ENCODE measurements at regions not wholly inside any gene's neighbourhood (a gene's known extent, or its start where the extent isn't known, plus 50 kb on each side); places are given as distances from the start of the nearest gene placed in this dataset.
"Not testable (repeated sequence)": the region's sequence is repeated elsewhere in the genome, so short reads cannot be mapped to it uniquely, and the experiment has no call there.

DNA sequence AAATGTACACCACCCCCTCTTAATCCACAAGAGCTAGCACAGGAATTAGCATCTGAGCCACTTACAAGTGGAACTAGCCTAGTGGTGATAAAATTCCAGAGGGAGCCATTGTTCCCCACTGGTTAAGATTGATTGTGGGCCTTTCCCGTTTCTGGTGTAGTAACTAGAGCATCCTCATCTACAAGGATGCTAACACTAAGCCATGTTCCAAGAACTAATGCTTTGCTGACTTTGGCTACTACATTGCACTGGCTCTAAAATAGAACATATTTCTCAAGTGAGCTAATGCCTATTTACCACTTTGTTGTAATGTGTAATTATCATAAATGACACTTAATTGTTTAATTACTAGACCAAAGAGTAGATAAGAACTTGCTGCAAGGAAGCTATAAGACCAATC, 143.7 kb downstream of the FZD1 start:
- DNase-seq = no peak

DNA sequence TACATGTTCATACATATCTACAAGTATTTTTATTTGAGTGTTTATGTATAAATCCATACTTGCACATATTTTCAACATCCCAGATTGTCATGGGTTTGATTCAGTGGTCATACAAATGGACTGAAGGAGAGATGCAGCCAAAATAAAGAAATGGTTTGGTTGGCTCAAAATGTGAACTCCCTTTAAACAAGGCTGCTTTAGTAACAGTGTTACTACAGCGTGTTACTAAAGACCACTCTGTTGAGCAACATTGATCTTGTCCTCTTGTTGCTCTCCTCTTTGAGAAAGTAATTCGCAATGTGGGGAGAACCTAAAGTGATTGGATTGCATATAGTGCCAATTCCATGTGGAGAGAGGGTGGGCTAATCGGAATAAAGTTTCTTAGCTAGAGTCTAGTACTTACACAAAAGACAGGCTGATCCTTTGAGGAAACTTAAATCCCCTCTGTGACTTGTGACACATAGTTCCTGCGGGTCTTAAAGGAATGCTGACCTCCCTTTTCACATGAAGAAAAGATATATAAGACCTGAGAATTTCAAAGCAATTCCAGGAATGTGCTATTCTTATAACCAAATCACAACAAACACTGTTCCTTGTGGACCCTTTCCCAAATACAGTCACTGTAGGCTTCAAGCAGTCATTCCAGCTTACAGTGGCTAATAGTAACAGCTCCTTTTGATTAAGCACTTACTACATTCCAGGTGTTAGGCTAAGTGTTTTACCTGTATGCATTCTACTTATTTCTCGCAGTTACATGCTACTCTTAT, 144.3 kb downstream of the FZD1 start:
- no peak for DNase-seq

DNA sequence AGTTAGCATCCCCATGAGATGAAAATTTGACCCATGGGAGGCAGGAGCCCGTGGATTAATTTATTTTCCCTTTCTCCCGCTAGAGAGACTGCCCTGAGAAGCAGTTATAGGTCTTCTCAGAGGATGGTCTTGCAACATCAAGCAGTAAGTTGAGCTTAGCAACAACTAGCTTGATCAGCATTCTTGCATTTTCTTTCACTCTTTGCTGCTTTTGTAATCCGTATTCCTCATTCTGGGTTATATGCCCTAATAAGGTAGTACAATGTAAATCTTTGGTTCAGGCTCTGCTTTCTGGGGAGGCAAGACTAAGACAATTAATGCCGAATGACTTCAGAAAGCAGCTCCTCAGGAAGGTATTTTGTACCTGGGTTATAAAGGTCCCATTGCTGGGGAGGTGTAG, 146.8 kb downstream of the FZD1 start:
- DNase-seq = no peak

DNA sequence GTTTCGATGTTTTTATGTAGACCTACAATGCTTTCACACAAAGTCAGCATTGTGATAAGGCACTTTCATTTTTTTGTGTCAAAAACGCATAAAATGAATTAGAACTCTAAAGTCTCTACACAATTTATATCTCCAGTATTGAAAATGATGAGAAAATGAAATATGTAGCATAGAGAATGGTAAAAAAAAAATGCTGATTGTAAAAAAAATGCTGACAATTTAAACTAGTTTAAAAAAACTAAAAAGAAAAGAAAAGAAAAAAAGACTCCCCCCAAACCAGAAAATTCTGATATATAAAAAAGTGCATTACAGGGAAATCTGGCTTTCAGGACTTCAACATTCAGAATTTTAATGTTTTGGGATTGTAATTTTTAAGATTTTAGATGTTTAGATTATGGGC, 148.1 kb downstream of the FZD1 start:
- no peak for DNase-seq

DNA sequence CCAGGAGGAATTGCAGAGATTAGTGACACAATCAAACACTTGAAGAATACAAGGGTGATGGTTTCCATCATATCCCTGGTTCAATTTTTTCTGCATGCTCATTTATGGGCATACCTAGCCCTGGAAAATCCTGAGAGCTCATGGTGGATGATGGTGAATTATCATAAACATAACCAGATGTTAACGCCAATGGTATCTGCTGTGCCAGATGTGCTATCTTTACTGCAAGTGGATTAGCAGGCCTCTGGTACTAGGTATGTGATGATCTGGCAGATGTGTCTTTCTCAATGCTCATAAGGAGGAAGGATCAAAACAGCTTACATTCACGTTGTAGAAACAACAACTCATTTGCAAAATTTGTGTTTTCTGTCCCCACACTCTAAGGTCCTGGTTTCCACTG, 150.5 kb downstream of the FZD1 start:
- no peak for DNase-seq

DNA sequence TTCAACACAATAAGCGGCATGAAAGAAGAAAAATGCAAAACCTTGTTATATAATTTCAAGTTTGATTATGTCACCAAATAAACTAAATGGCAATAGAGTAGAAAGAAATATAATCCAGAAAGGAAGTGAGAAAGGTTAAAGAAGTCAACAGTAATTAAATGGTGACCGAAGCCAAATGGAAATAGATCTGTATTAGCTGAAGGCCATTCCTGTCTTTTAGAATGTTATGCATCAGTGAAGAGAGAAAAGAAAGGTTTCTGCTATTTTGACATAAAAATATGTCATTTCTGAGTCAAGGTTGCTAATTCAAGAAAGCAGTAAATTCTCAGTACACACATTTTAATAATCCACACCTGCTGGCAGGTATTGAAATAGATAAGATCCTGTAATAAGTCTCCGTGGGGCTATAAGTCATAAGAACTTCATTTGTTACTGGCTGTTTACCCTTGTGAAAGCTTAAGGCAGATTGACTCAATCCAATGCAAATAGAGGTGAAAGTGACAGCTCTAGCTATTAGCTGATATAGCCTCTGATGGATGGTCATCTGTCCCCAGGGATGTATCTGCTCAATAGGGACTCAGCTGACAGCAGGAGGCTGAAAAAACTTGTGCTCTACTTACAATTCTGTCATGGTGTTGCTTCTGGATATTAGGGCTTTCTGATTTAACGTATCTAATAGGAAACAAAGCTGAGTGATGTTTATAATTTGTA, 152.1 kb downstream of the FZD1 start:
- DNase-seq = no peak

DNA sequence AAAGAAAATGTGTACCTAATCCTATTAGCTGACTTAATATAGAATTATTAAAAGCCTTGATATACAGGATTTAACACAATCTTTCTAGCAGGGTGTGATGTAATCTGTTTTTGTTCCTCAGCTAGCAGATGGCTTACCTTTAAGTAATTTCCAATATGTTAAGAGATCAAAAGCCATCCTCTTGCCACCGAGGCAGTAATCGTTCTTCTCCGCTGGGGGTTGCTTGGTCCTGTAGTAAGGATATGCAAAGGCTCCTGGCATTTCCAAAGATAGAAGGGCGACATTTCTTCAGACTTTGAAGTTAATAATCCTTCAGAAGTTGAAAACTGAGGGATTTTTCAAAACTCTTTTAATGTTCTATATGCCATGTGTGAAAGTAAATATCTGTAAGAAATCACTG, 156.4 kb downstream of the FZD1 start:
- DNase-seq = no peak

DNA sequence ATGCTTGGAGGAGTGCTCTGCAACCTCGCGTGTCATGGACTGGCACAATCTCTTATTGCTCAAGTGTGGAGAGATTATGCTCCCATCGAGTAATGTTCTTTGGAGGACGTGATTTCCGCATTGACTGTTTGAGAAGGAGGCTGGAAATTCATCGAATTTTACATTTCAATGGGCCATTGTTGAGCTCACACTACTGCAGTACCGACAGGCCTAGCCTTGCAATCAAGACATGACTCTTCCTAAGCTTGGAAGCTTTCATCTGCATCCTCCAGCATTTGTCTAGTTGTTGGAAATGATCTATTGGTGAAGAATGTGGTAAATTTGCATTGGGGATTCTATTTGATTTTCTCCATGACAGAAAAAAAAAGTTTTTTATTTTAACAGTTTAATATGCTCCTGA, 156.8 kb downstream of the FZD1 start:
- DNase-seq = no peak

DNA sequence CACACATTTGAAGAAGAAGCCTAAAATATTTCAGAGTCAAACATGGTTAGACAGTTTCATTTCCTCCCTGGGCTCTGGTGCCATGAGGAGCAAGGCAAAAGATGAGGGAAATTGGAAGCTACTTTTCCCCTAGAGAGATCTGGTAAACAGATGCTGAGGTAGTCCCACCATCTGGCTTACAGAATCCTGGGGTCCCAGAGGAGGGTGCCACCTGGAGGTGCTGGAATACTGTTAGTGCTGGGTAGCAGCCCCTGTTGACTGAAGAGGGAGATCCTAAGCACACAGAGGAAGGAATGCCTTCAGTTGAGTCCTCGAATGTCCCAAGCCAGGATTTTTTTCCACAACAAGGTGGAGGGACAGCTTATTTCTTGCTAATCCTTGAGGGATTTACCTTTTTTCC, 160.1 kb downstream of the FZD1 start:
- no peak for DNase-seq

DNA sequence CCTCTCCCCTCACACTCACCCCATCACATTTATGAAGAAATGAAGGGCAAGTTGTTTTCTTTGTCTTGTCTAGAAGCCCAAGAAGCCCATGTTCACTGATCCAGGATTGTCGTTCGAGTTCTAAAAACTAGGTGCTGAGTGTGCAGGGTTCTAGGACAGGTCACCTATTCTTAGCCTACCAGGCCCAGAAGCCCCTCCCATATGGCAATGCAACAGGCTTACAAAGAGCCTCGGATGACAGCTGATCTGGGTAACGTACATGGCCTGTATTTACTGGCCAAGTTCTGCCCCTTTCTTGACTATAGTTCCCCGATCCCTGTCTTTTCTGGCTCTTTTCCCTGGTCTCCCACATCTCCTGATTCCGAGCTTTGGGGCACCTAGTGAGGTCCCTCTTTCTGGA, 160.9 kb downstream of the FZD1 start:
- DNase-seq = no peak

DNA sequence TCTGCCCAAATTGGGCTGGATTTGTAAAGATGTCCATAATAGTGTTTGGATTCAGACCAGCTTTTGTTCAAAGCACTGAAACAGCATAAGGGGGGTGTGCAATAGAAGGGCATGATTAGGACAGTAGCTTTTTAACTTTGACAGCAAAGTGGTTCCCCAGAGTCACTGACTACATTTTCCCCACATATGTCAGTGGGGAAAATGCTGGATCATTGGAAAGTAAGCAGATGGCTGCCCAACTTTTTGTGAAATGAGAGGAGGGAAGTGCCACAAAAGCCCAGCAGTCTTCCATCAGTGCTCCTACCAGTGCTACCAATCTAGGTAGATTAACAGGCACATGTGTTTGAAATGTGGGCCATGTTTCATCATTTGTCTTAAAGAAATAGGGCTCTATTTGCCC, 162.8 kb downstream of the FZD1 start:
- DNase-seq = no peak

DNA sequence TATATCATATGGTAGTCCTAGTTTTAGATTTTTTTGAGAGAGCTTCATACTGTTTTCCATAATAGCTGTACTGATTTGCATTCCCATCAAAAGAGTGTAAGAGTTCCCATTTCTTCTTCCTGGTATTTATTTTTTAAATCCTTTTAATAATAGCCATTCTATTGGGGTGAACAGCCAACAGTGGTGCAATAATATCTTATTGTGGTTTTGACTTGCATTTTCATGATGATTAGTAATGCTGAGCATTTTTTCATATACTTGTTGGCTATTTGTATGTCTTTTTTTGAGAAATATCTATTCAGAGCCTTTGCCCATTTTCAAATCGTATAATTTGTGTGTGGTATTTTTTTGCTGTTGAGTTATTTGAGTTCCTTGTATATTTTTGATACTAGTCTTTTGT, 167.4 kb downstream of the FZD1 start:
- DNase-seq = no peak

DNA sequence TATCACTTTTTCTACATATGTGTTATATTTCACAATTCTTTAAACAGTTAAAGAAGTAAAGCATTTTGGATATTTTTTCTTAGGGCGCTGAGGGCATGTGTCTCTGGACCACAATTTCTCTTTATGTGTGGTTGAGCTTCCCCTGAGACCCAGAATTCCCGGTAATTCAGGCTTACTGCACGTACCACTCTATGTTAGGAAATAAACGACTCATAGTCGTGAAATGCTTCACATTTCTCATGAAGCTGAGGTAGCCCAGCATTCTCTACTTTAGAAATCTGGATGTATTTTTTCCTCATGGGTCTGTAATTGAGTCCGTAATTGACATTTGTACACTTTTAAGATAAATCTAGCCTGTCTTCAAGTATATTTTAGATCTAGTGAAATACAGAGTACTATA, 170.6 kb downstream of the FZD1 start:
- DNase-seq = no peak

DNA sequence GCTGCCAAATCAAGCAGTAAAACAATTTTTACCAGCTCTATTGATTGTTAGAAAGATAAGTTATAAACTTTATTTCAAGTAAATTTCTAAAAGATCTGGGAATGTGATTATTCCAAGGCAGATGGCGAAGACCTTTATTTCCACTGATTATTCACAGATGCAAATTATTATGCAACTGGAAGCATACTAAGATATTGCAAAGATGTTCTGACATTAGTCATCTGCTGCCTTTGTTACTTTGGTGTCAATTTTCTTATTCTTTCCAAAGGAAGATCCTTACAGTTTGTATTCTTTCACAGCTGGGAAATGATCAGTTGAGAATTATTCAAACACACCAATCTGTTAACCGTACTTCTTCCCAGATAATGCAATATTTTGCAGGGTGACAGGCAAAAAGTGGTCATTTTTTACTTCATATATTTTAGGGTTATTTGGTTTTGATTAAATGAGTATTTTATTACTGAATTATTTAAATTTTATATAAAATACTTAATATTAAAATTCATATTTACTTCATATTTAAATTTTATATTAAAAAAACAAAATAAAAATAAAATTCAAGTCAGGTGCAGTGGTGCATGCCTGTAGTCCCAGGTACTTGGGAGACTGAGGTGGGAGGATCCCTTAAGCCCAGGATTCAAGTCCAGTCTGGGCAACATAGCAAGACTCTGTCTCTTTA, 171.3 kb downstream of the FZD1 start:
- no peak for DNase-seq

DNA sequence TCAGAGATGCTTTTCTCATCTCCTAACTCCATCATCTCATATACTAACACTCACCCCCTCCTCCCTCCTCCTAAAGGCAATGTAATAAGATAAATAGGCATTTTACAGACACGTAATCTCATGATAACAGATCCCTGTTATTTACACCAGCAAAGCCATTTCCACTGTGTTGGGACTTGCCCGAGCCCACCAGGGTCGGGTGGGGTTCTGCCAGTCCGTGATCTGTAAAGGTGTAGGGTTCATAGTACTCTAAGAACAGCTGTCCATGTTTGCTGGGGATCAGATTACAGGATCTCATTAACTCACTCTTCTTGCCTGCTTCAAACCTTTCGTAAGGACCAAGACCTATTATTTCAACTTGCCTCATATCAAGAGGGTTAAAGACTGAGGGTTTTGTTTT, 172.4 kb downstream of the FZD1 start:
- DNase-seq = no peak

DNA sequence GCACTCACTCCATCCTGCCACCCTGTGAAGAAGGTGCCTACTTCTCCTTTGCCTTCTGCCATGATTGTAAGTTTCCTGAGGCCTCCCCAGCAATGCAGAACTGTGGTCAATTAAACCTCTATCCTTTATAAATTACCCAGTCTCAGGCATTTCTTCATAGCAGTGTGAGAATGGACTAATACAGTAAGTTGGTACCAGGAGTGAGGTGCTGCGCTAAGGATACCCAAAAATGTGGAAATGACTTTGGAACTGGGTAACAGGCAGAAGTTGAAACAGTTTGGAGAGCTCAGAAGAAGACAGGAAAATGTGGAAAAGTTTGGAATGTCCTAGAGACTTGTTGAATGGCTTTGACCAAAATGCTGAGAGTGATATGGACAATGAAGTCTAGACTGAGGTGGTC, 176.0 kb downstream of the FZD1 start:
- not testable (repeated sequence) for DNase-seq

DNA sequence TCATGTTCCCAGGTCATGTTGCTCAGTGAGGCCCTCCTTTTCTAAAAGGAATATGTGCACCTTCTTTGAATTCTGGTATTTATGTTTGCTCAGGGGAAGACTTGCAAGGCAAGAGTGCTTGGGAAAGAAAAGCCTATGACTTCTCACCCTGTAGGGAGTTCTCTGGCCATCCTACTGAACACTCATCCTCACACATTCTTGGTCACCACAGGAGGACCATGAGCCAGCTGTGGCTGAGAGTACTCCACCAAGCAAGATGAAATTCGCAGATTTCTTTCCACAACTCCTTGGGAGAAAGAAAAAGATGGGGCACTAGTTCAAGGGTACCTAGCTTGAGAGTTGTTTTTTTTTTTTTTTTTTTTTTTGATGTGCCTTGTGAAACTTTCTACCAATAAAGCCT, 179.6 kb downstream of the FZD1 start:
- no peak for DNase-seq

DNA sequence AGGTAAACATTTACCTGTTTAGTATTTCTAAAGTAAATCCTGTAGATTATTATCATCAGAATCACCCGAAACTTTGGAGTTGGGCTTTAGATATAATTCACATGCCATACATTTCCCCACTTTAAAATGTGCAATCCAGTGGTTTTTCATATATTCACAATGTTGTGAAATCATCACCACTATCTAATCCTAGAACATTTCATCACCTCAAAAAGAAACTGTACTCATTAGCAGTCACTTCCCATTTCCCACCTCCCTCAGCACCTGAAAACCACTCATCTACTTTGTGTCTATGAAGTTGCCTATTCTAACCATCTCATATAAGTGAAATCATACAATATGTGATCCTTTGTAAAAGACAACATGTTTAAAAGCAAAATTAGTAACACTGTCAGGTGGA, 182.6 kb downstream of the FZD1 start:
- no peak for DNase-seq

DNA sequence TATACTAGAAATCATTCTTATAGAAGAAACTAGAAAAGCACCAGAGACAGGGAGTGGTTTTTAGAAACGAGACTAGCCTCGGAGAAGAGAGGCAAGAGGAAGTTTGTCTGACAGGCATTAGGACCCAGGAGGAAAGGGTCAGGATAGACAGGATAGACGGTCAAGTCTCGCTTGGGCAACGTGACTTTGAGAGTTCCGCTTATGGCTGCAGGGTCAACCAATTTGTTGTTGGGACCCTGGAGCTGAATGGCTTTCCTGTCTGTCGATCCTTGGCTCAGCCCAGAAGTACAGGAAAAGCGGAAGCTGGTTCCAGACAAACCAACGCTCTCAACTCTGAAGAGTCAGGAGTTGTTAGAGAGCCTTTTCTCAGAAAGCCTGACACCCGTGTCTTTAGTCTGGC, 191.2 kb downstream of the FZD1 start:
- DNase-seq = no peak

DNA sequence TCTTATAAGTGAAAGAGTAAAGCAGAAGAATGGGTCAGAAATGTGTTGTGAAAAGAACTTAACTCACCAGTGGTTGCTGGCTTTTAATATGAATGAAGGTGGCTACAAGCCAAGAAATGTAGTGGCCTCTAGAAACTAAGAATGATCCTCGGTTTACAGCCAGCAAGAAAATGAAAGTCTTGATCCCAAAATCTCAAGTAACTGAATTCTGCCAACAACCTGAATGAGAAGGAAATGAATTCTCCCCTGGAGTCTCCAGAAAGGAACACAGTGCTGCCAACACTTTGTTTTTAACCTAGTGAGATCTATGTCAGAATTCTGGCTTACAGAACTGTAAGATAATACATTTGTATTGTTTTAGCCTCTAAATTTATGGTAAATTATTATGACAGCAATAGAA, 193.0 kb downstream of the FZD1 start:
- DNase-seq = no peak

DNA sequence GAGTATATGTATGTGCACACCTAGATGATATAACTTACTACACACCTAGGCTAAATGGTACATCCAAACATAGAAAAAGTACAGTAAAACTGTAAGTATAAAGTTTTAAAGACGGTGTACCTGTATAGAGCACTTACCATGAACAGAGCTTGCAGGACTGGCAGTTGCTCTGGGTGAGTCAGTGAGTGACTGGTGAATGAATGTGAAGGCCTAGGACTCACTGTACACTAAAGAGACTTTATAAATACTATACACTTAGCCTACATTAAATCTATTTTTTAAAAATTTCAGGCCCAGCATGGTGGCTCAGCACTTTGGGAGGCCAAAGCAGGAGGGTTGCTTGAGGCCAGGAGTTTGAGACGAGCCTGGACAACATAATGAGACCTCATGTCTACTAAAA, 195.3 kb downstream of the FZD1 start:
- no peak for DNase-seq

DNA sequence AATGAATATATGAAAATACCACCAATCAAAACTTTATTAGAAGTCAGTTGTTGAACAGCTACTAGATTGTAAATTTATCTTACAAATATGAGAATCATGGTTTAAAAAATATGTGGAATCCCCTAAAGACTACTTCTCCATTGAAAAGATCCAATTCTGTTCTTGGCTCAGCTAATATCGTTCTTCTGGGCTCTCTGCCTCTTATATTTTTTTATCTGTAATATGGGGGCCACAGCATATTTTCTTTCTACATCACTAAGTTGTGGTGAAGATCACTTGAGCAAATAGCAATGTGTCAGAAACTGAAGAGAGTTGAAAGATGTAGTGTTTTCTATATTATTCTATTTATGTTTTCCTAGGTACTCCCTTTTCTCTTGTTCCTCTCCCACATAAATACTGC, 198.1 kb downstream of the FZD1 start:
- no peak for DNase-seq

DNA sequence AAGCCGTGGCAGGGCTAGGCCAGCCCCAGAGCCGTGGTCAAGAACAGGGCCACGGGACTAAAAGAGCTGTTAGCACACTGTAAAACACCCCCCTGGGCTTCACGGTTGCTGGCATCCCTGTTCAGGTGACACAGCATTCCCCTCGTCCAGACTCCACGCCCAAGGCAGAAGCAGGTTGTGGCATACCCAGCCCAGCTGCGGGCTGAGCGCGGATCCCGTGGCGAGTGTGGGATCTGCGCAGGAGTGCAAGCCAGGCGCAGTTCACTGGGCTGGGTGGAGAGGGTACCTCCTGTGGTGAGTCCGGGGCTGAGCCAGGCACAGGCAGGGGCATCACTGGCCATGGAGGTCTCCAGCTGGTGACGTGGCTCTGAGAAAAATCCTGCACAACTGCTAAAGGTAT, 199.1 kb downstream of the FZD1 start:
- DNase-seq = no peak

DNA sequence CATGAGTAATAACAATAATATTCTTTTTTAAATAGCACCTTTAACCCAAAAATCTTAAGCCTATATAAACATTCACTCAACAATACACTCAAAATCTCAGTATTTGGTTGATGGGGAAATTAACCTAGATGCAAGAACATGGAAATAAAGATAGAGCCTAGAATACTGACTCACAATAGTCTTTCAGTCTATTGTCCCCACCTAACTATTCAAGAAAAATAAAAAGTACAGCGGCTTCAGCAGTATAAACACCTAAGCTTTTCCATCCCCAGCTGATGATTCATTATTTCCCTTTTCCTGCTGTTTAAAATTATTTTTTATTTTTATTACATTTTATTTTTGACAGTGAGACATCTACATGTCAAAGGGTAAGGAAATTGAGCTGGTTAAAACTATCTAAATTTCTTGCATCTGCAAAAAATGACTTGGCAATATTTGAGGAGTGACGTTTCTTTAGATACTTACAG, 201.4 kb downstream of the FZD1 start:
- no peak for DNase-seq
